GM12892 (cell line): ENCODE measurements at regions not wholly inside any gene's neighbourhood (a gene's known extent, or its start where the extent isn't known, plus 50 kb on each side); places are given as distances from the start of the nearest gene placed in this dataset.

Source experiments
- POLR2AphosphoS5 ChIP-seq: IDR thresholded peaks from 2 replicates; pipeline ENCODE4 v1.6.1; 2011; ENCODE audit warnings: low read depth, low read length, control low read depth
- TAF1 ChIP-seq: IDR thresholded peaks from 2 replicates; pipeline ENCODE4 v1.6.1; 2011; ENCODE audit warnings: low read depth, mild to moderate bottlenecking, control low read depth, low read length, borderline replicate concordance

- TF ChIP-seq POLR2AphosphoS5: no peak
- no peak for TF ChIP-seq TAF1
Observed at GRCh38 chr9:28396058-28396457, 822.8 kb upstream of the C9orf72 start.
